CD4-positive, alpha-beta T cell treated with Interleukin-21 for 1 hour (primary cell): ENCODE measurements at regions not wholly inside any gene's neighbourhood (a gene's known extent, or its start where the extent isn't known, plus 50 kb on each side); places are given as distances from the start of the nearest gene placed in this dataset.
"Not testable (repeated sequence)": the region's sequence is repeated elsewhere in the genome, so short reads cannot be mapped to it uniquely, and the experiment has no call there.

ENCODE experiments used
- DNase-seq: peaks from one replicate; pipeline ENCODE4 v3.0.0-alpha.2; 2020

DNA sequence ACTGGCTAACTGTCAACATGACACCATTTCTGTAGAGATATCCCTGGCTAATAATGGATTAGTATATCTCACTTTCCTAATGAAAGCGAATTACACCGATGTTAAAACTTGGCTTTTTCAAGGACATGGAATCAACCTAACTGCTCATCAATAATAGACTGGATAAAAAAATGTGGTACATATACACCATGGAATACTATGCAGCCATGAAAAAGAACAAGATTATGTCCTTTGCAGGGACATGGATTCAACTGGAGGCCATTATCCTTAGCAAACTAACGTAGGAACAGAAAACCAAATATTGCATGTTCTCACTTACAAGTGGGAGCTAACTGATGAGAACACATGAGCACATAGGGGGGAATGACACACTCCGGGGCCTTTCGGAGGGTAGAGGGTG, 62.6 kb downstream of the ZIC1 start:
- DNase-seq: no peak

- no peak for DNase-seq
These were observed 63.7 kb downstream of the ZIC1 start for GRCh38 chr3:147472846-147473245.

DNA sequence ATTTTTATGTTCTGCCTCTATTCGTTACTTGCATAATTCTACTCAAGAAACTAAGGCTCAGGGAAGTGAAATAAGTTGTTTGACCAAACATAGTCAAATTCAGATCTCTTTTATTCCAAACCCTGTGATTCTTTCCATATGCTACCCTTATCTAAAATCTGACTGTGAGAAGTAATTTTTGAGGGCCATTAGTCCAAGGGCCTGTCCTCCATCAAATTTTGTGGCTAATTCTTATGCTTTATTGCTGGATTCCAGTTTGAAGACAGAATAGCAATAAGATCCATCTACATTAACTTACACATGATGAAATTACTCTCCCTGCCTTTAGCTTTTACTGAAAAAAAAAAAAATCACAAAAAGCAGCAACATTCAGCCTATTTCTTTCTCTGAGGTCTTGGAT, 74.0 kb downstream of the ZIC1 start:
- no peak for DNase-seq

- no peak for DNase-seq
These were observed 74.4 kb downstream of the ZIC1 start for GRCh38 chr3:147483578-147483977.

DNA sequence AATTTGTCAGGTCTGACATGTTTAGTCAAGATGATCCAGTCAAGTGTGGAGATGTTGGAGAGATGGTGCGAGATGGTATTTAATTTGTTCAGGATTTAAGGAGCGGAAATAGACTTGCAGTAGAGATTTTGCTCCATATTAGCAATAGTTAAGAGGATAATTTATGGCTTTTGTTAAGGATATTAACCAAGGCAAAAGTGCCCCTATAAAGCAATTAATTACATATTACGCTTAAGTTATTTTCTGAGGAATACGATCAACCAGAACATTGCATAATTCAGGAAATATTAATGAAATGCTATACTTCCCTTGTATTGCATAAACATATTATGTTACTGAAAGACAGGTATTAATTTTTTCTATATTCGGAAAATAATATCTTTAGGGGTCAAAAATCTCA, 83.9 kb downstream of the ZIC1 start:
- DNase-seq: no peak

- DNase-seq: no peak
These were observed 84.5 kb downstream of the ZIC1 start for GRCh38 chr3:147493666-147494065.

DNA sequence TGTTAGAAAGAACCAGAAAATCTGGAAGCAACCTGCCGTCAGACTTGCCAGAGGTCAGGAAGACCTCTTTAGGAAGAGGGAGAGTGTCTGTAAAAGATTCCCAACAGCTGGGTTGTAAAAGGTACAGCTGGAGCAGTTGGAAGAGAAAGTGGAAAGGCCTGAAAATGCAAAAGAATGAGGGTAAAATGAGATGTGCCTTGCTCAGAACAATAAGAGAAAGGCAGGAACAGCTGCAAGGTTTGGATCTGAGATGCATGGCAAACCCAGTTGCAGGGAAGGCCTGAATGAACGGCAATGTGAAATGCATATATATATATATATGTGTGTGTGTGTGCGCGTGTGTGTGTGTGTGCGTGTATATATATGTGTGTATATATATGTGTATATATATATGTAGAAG, 88.1 kb downstream of the ZIC1 start:
- DNase-seq: no peak

- no peak for DNase-seq
These were observed 98.6 kb downstream of the ZIC1 start for GRCh38 chr3:147507638-147508286.

GRCh38 chr3:147509448-147509847, 100.3 kb downstream of the ZIC1 start:
- no peak for DNase-seq

DNA sequence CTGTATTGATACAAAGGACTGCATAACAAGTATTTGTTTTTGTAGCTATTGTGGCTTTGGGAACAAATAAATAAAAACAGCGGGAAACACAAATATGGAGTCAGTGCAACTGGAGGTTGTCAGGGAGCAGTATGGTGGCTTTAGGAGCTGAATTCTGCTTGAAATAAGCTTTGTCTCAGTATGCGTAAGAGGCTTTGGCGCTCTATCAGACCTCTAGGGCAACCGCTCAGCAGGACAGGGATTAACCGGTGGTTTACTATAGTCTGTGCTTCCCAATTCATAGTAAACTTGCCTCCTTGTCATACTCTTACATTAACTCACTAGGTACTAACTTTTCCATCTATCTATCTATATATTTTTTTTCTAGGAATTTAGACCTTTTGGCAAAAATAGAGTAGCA, 104.6 kb downstream of the ZIC1 start:
- no peak for DNase-seq

- DNase-seq: no peak
These were observed 105.4 kb downstream of the ZIC1 start for GRCh38 chr3:147514366-147515160.

DNA sequence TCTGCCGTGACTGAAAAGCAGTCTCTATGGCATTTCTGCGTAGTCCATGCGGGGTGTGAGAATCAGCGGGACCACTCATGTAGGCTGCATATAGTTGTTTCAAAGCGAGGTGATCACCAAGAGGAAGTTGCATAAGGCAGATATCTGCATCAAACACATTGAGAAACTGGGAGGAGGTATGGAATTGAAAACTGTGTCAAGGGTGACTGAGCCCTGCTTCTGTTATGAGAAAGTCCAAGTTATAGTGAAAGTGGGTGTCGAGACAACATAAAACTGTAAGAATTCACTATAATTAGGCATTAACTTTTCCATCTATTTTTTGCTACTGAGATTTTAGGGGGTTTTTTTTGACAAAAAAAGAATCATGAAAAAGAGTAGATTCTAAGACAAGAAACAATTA, 109.3 kb downstream of the ZIC1 start:
- DNase-seq: no peak

DNA sequence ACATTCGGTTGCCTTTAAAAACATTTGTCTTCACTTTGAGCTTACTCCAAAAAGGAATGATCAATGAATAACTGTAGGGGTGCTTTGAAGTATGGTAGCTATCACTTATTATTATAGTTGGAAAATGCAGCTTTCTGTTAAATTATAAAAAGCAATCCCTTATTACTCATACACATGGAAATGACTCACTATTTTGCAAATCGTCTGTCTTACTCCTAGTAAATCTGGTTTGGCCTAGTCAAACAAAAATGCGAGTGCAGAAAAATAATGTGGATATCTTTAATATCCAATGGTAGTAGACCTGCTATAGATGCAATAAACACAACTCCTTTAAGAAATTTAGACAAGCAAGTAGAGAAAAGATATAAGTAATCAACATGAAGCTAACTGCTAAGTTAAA, 112.5 kb downstream of the ZIC1 start:
- no peak for DNase-seq

DNA sequence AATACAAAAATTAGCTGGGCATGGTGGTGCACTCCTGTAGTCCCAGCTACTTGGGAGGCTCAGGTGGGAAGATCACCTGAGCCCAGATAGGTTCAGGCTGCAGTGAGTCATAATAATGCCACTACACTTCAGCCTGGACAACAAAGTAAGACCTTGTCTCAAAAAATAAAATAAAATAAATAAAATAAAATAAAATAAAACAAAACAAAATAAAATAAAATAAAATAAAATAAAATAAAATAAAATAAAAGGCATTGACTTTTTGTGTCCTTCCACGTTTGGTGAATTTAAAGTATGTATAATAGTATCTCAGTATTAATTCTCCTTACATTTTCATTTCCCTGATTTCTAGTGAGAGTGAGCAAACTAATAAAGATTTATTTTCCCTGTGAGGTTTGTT, 113.6 kb downstream of the ZIC1 start:
- DNase-seq: not testable (repeated sequence)

DNA sequence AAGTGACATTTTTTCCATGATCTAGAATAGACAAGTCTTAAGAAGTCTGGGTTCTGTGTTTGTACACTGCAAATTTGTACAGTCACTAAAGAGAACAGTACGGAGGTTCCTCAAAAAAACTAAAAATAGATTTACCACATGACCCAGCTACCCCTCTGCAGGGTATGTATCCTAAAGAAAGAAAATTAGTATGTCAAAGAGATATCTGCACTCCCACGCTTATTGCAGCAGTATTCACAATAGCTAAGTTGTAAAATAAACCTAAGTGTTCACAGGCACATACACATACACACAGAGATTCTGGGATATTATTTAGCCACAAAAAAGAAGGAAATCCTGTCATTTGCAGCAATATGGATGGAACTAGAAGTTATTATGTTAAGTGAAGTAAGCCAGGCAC, 120.4 kb downstream of the ZIC1 start:
- no peak for DNase-seq

- DNase-seq: no peak
These were observed 128.9 kb downstream of the ZIC1 start for GRCh38 chr3:147538034-147538433.

- DNase-seq: no peak
These were observed 131.8 kb downstream of the ZIC1 start for GRCh38 chr3:147540921-147541320.

GRCh38 chr3:147544290-147544689, 135.1 kb downstream of the ZIC1 start:
- no peak for DNase-seq

DNA sequence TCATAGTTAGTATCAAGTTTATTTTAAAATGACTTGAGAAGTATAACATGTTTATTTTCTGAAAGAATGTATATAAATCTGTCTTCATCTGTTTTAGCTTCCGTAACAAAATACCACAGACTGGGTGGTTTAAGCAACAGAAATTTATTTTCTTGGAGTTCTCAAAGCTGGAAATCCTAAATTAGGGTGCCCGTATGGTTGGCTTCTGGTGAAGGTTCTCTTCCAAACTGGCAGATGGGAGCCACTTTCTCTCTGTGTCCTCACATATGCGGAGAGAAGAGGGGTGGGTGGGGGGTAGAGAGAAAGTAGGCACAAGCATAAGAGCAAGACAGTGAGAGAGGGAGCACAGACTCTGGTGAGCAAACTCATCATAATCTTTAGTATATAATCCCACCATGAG, 142.3 kb downstream of the ZIC1 start:
- DNase-seq: no peak

- DNase-seq: no peak
These were observed 145.2 kb downstream of the ZIC1 start for GRCh38 chr3:147554332-147554731.

- no peak for DNase-seq
These were observed 163.8 kb downstream of the ZIC1 start for GRCh38 chr3:147572970-147573340.

- DNase-seq: no peak
These were observed 165.5 kb downstream of the ZIC1 start for GRCh38 chr3:147574621-147575020.

- no peak for DNase-seq
These were observed 166.2 kb downstream of the ZIC1 start for GRCh38 chr3:147575391-147575790.

DNA sequence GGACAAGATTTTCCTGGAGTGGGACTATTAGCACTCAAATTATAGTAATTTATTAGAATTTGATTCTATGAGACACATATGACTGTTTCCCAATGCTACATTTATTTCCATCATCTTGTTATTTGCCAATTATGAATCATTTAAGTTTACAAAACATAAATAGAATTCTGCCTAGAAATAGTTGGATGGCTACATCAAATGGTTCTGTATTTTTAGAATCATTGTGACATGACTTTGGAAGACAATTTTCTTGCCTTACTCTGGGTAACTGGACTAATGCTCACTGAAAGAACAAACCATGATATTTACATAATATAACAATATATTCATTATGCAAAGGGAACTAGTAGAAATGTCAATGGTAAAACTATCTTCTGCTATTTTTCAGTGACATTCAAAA, 173.5 kb downstream of the ZIC1 start:
- DNase-seq: no peak

- no peak for DNase-seq
These were observed 179.9 kb downstream of the ZIC1 start for GRCh38 chr3:147589016-147589415.
